ENCODE measurements at regions not wholly inside any gene's neighbourhood (a gene's known extent, or its start where the extent isn't known, plus 50 kb on each side); places are given as distances from the start of the nearest gene placed in this dataset.
"Not testable (repeated sequence)": the region's sequence is repeated elsewhere in the genome, so short reads cannot be mapped to it uniquely, and the experiment has no call there.

GRCh38 chr1:233744779-233745513, 131.0 kb downstream of the KCNK1 start:
- no peaks in the 10 kb centered on the region for H3K9me3 Mint-ChIP-seq
- DNase-seq = no peak
- no peak overlapping the region for H3K4me3 Mint-ChIP-seq
- ChIA-PET POLR2A (no interaction called here), CTCF (no interaction called here)
- H3K4me1 Mint-ChIP-seq = no peaks in the 10 kb centered on the region
- H3K27me3 Mint-ChIP-seq = peaks cover 3% of the 10 kb centered on the region
- no peaks in the 10 kb centered on the region for H3K36me3 Mint-ChIP-seq (ENCODE audit: low read depth)
- no peak overlapping the region for H3K27ac Mint-ChIP-seq

- Mint-ChIP-seq H3K27ac (no peak overlapping the region), H3K4me1 (no peaks in the 10 kb centered on the region), H3K27me3 (peaks cover 4% of the 10 kb centered on the region), H3K4me3 (no peak overlapping the region), H3K9me3 (no peaks in the 10 kb centered on the region), H3K36me3 (ENCODE audit: low read depth) (no peaks in the 10 kb centered on the region)
- POLR2A ChIA-PET = no interaction called here
- CTCF ChIA-PET = no interaction called here
- DNase-seq = no peak
Measured at GRCh38 chr1:233750139-233750538, 136.2 kb downstream of the KCNK1 start.

- CTCF ChIA-PET = no interaction called here
- Mint-ChIP-seq H3K27ac (no peak overlapping the region), H3K9me3 (no peaks in the 10 kb centered on the region), H3K27me3 (peaks cover 7% of the 10 kb centered on the region), H3K36me3 (ENCODE audit: low read depth) (no peaks in the 10 kb centered on the region), H3K4me3 (no peak overlapping the region), H3K4me1 (no peaks in the 10 kb centered on the region)
- no peak for DNase-seq
- POLR2A ChIA-PET = no interaction called here
Measured at GRCh38 chr1:233759665-233760064, 144.8 kb upstream of the SLC35F3 start.

- POLR2A ChIA-PET; H3K27ac Mint-ChIP-seq; H3K36me3 Mint-ChIP-seq (ENCODE audit: low read depth); H3K4me1 Mint-ChIP-seq; CTCF ChIA-PET; H3K27me3 Mint-ChIP-seq; H3K4me3 Mint-ChIP-seq; H3K9me3 Mint-ChIP-seq; DNase-seq: not testable (repeated sequence)
Measured at GRCh38 chr1:233764304-233764703, 140.2 kb upstream of the SLC35F3 start.

- Mint-ChIP-seq H3K27me3 (peaks cover 2% of the 10 kb centered on the region), H3K27ac (no peak overlapping the region), H3K4me3 (no peak overlapping the region), H3K9me3 (peaks cover 3% of the 10 kb centered on the region), H3K4me1 (no peaks in the 10 kb centered on the region), H3K36me3 (ENCODE audit: low read depth) (no peaks in the 10 kb centered on the region)
- DNase-seq = no peak
- ChIA-PET POLR2A (no interaction called here), CTCF (no interaction called here)
Measured at GRCh38 chr1:233777566-233777965, 126.9 kb upstream of the SLC35F3 start.

GRCh38 chr1:233780049-233780448, 124.4 kb upstream of the SLC35F3 start:
- no peaks in the 10 kb centered on the region for H3K36me3 Mint-ChIP-seq (ENCODE audit: low read depth)
- no peak for DNase-seq
- H3K27me3 Mint-ChIP-seq = peaks cover 2% of the 10 kb centered on the region
- H3K9me3 Mint-ChIP-seq = peaks cover 3% of the 10 kb centered on the region
- ChIA-PET POLR2A (no interaction called here), CTCF (no interaction called here)
- H3K27ac Mint-ChIP-seq = no peak overlapping the region
- no peak overlapping the region for H3K4me3 Mint-ChIP-seq
- H3K4me1 Mint-ChIP-seq = no peaks in the 10 kb centered on the region

- DNase-seq = no peak
- no peaks in the 10 kb centered on the region for H3K36me3 Mint-ChIP-seq (ENCODE audit: low read depth)
- ChIA-PET CTCF (interaction anchor here (0.6 to 1.2 kb wide), 2 partner anchors 8 to 46 kb away, joined by 3 to 4 read pairs; no protein-coding TSS in a partner anchor), POLR2A (no interaction called here)
- no peak overlapping the region for H3K27ac Mint-ChIP-seq
- no peaks in the 10 kb centered on the region for H3K4me1 Mint-ChIP-seq
- no peak overlapping the region for H3K4me3 Mint-ChIP-seq
- H3K9me3 Mint-ChIP-seq = peaks cover 3% of the 10 kb centered on the region
- H3K27me3 Mint-ChIP-seq = peaks cover 3% of the 10 kb centered on the region
Measured at GRCh38 chr1:233782937-233783586, 121.4 kb upstream of the SLC35F3 start.

- H3K4me3 Mint-ChIP-seq = no peak overlapping the region
- no peaks in the 10 kb centered on the region for H3K4me1 Mint-ChIP-seq
- POLR2A ChIA-PET = no interaction called here
- CTCF ChIA-PET = interaction anchor here (0.6 kb wide), 1 partner anchor 419 kb away, joined by 5 read pairs; no protein-coding TSS in a partner anchor
- DNase-seq = no peak
- H3K9me3 Mint-ChIP-seq = no peaks in the 10 kb centered on the region
- peaks cover 10% of the 10 kb centered on the region for H3K27me3 Mint-ChIP-seq
- no peak overlapping the region for H3K27ac Mint-ChIP-seq
- H3K36me3 Mint-ChIP-seq (ENCODE audit: low read depth) = no peaks in the 10 kb centered on the region
Measured at GRCh38 chr1:233787599-233787998, 116.9 kb upstream of the SLC35F3 start.

GRCh38 chr1:233788687-233789086, 115.8 kb upstream of the SLC35F3 start:
- H3K4me3 Mint-ChIP-seq = no peak overlapping the region
- peaks cover 10% of the 10 kb centered on the region for H3K27me3 Mint-ChIP-seq
- ChIA-PET POLR2A (no interaction called here), CTCF (no interaction called here)
- no peak for DNase-seq
- H3K9me3 Mint-ChIP-seq = no peaks in the 10 kb centered on the region
- no peaks in the 10 kb centered on the region for H3K36me3 Mint-ChIP-seq (ENCODE audit: low read depth)
- H3K27ac Mint-ChIP-seq = no peak overlapping the region
- no peaks in the 10 kb centered on the region for H3K4me1 Mint-ChIP-seq

- Mint-ChIP-seq H3K27ac (no peak overlapping the region), H3K36me3 (ENCODE audit: low read depth) (no peaks in the 10 kb centered on the region), H3K9me3 (no peaks in the 10 kb centered on the region), H3K4me1 (no peaks in the 10 kb centered on the region), H3K4me3 (no peak overlapping the region), H3K27me3 (peaks cover 10% of the 10 kb centered on the region)
- ChIA-PET POLR2A (no interaction called here), CTCF (interaction anchor here (0.6 kb wide), 1 partner anchor 20 kb away, joined by 3 read pairs; no protein-coding TSS in a partner anchor)
- no peak for DNase-seq
Measured at GRCh38 chr1:233790121-233790520, 114.4 kb upstream of the SLC35F3 start.

- POLR2A ChIA-PET = no interaction called here
- CTCF ChIA-PET = no interaction called here
- H3K9me3 Mint-ChIP-seq = no peaks in the 10 kb centered on the region
- H3K27ac Mint-ChIP-seq = no peak overlapping the region
- no peaks in the 10 kb centered on the region for H3K4me1 Mint-ChIP-seq
- no peak overlapping the region for H3K4me3 Mint-ChIP-seq
- DNase-seq = peak; percentile 37
- peaks cover 10% of the 10 kb centered on the region for H3K27me3 Mint-ChIP-seq
- H3K36me3 Mint-ChIP-seq (ENCODE audit: low read depth) = no peaks in the 10 kb centered on the region
Measured at GRCh38 chr1:233790662-233791371, 113.7 kb upstream of the SLC35F3 start.

GRCh38 chr1:233791372-233791703, 113.1 kb upstream of the SLC35F3 start:
- no peak for DNase-seq
- H3K4me1 Mint-ChIP-seq = no peaks in the 10 kb centered on the region
- no peak overlapping the region for H3K27ac Mint-ChIP-seq
- no peaks in the 10 kb centered on the region for H3K36me3 Mint-ChIP-seq (ENCODE audit: low read depth)
- H3K4me3 Mint-ChIP-seq = no peak overlapping the region
- CTCF ChIA-PET = no interaction called here
- H3K27me3 Mint-ChIP-seq = peaks cover 10% of the 10 kb centered on the region
- POLR2A ChIA-PET = no interaction called here
- no peaks in the 10 kb centered on the region for H3K9me3 Mint-ChIP-seq

GRCh38 chr1:233791721-233792120, 112.8 kb upstream of the SLC35F3 start:
- Mint-ChIP-seq H3K27me3 (peaks cover 10% of the 10 kb centered on the region), H3K4me1 (no peaks in the 10 kb centered on the region), H3K9me3 (no peaks in the 10 kb centered on the region), H3K36me3 (ENCODE audit: low read depth) (no peaks in the 10 kb centered on the region), H3K27ac (no peak overlapping the region), H3K4me3 (no peak overlapping the region)
- DNase-seq = no peak
- ChIA-PET POLR2A (no interaction called here), CTCF (no interaction called here)
